GF-D8 (cell line): ENCODE measurements at regions not wholly inside any gene's neighbourhood (a gene's known extent, or its start where the extent isn't known, plus 50 kb on each side); places are given as distances from the start of the nearest gene placed in this dataset.

Experiments used
- DNase-seq: peaks from one replicate; lab custom pipeline; 2025; lab: John Stamatoyannopoulos, UW

DNA sequence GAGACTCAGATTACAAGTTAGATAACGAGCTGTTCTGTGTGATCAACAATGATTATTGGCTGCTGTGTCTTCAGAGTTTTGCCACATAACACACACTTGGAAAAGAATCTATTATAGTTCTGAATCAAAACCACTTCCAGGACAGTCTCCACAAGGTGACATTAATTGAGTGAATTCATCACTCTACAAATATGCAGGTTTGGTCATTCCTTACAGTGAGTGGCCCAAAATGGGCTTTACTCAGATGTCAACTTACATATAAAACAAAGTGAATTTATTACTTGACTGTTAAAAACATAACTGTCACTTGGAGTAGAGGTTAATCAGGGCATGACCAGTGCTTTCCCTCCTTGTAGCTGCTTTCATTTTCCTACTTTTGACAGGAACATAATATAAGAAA, 984.3 kb downstream of the REEP3 start:
- no peak for DNase-seq

- DNase-seq: no peak
Observed at GRCh38 chr10:64506963-64507362, 985.8 kb downstream of the REEP3 start.

DNA sequence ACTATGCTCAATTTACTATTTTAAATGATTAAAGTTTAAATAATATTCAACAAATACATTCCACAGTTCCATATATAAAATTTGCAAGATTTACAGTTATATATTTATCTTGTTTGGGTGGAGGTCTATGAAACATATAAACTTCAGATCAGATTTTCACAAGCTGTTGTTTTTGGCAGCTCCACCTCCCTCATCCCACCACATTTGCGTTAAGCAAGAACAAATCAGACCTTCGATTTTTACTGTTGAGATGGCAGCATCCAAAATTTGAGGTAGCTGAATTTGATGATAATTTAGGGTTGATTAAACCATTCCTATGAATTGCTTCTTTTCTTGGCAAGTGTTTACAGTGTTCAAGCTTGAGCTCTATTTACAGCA, 986.4 kb downstream of the REEP3 start:
- no peak for DNase-seq

- DNase-seq: peak; percentile 55
Observed at GRCh38 chr10:64508029-64508661, 986.9 kb downstream of the REEP3 start.

DNA sequence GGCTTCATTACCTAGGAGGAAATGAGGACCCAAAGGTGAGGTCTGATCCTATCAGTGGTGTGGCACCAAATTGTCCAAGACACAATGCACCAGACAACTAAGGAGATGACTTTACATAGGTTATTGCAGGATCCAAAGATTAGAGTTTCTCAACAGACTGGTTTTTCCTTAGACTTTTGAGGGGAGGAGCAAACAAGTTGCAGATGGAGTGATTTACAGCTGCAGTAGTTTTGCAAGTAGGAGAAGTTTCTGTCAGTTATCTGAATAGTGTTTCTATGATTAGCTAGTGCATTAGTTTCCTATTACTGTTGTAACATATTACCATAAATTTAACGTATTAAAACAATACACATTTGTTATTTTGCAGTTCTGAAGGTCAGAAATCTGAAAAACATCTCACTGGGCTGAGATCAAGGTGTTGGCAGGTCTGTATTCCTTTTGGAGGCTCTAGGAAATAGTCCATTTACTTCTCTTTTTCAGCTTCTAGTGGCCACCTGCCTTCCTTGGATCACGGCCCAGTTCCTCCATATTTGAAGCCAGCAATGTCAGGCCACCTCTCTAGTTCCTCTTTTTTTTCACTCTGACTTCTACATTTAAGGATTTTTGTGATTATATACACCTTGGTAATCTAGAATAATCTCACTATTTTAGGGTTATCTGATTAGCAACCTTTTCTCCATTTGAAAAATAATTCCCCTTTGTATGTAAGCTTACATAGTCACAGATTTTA, 994.9 kb downstream of the REEP3 start:
- DNase-seq: peak; percentile 41

DNA sequence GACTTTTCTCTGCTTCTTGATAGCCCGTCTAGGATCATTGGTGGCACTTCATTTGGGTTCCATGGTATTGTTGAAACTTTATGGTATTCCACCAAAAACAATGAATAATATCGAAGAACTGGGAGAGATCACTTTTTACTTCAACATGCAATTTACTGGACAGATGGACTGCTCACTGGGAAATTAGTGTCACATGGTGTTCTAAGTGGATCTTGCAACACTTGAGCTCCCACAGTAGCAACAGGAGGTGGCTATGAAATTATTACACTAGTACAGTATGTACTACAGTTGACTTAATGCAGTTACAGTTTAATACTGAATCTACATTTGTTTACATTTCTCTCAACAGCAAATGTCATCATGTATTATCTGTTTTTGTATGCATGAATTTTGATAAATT, 997.3 kb downstream of the REEP3 start:
- DNase-seq: no peak

DNA sequence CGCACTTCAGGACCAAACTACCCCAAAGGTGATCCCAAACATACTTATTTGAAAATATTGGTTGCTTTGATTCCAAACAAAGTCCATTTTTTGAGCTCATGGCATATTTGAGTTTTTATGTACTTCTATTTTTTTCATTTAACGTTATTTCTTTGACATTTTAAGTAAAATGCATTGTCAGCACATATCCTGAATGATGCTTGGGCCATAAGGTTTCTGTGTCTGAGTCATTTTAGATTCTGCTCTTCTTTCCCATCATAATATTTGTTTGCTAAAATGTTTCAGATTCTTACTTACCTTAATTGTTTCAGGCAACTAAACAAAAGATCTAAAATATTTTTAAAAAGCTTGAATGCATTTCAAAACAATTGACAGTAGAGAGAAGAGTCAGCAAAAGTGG, 998.2 kb downstream of the REEP3 start:
- DNase-seq: no peak

DNA sequence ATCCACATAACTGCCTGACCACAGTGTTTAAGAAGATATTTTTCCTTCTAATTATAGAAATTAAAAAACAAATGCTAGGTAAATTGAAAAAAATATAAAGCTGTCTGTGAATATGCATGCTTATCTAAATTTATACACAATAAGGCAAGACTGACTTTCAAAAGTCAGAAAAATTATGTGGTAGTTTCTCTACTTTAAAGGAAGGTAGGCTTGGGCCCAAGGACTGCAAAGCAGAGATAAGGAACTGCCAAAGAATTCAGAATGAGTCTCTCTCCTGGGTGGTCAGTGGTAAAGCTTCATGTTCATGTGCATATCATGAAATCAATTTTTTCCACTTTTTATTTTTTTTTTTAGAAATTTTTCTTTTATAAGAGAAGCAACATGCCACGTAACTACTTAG, 998.6 kb downstream of the REEP3 start:
- no peak for DNase-seq

DNA sequence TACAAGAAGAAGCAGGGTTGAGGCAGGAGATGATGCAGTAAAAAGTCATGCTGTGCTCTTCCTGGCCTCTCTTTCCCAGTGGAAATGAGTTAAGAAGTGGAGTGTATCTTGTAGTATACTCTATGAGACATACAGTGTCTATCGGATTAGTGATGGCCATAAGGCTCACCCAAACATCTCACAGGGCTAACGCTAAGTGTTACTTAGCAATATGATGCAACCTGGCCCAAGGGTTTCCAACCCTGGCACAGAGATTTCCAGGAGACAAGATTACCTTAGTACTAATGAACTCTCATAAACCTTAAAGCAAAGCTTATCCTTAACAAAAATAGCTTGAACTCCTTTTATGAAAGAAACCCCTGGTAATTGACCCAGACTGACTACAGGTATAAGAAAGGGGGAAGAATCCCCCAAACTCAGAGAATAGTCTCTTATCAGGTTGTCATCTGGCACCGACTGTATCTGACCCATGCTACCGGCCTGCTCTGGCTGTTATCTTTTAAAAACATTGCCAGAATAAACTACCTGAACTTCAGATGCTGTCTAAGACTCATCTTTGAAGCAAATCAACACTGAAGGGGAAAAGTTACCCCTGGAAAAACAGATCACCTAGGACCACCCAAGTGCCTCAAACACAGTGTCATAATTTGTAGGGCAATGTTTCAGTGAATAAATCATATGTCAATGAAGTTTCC, 1002.0 kb downstream of the REEP3 start:
- no peak for DNase-seq

GRCh38 chr10:64528294-64529002, 1007.2 kb downstream of the REEP3 start:
- DNase-seq: no peak

DNA sequence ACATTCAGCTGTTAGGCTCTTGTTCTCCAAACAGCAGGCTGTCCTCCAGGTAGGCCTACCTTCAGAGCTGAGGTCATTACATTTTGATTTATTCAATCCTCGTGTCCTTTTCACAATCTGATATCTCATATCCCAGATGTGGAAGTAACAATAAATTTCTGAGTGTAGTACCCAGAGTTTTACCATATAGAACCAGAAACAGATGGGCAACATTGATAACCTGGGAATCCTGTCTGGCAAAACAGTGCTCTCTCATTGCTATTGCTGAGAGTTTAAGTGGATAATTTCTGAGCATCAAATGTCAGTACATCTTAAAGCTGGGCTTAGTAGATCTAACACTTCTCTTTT, 1007.8 kb downstream of the REEP3 start:
- no peak for DNase-seq

DNA sequence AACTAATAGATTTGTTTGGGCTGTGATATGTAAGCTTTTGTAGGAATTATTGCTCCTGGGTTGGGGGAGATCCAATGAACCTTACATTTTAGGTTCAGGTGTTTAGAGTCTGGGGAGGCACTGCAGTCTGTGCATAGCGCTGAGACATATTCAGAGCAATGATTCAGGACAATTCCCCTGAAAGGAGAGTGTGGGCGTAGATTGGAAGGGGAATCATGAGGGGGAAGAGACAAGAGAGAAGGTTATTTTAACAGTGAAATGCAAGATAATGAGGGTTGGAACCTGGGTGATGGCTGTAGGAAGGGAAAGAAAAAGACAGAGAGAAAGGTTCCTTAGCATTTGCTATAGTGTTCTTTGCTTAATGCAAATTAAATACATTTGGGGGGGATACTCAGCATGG, 1013.4 kb downstream of the REEP3 start:
- no peak for DNase-seq

GRCh38 chr10:64535131-64535867, 1014.1 kb downstream of the REEP3 start:
- DNase-seq: no peak

- no peak for DNase-seq
Observed at GRCh38 chr10:64537112-64537511, 1015.9 kb downstream of the REEP3 start.

DNA sequence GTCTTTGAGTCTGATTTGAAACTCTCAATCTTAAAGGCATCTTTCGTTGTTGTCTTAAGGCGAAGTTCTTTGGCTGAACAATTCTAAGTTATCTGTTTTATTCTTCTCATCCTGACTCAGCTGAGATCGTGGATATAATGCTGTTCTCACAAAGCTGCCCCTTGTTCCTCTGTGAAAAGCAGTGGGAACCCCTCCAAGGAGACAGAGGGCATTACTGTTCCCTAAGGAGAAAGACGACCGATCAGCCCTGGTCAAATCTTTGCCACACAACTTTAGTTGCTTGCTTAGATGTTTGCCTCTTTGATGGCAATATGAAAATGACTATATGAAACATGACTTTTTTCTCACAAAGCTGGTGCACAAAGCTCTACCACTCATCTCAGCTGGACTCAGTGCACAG, 1016.7 kb downstream of the REEP3 start:
- no peak for DNase-seq

- DNase-seq: no peak
Observed at GRCh38 chr10:64546073-64546472, 1024.9 kb downstream of the REEP3 start.

GRCh38 chr10:64547168-64547567, 1026.0 kb downstream of the REEP3 start:
- DNase-seq: no peak

- DNase-seq: no peak
Observed at GRCh38 chr10:64555666-64556065, 1034.5 kb downstream of the REEP3 start.

GRCh38 chr10:64558094-64558835, 1037.1 kb downstream of the REEP3 start:
- DNase-seq: no peak

DNA sequence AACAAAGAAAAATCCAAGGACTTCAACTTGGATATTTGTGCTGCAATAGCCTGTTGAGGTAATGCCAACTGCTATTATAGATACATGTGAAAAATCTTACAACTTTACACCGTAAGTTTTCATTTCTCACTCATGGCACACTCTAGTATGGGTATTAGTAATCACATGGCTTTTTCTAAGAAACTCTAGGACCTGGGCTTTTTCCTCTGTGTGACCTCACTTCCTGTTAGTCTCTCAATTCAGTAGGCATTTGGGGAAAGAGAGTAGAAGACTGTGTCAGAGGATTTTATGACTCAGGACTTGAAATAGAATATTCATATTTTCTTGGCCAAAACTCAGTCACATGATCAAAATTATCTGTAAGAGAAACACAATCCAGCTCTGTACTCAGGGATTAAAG, 1049.9 kb downstream of the REEP3 start:
- DNase-seq: no peak

GRCh38 chr10:64573623-64574325, 1052.6 kb downstream of the REEP3 start:
- DNase-seq: no peak
